ENCODE measurements at regions not wholly inside any gene's neighbourhood (a gene's known extent, or its start where the extent isn't known, plus 50 kb on each side); places are given as distances from the start of the nearest gene placed in this dataset.

DNA sequence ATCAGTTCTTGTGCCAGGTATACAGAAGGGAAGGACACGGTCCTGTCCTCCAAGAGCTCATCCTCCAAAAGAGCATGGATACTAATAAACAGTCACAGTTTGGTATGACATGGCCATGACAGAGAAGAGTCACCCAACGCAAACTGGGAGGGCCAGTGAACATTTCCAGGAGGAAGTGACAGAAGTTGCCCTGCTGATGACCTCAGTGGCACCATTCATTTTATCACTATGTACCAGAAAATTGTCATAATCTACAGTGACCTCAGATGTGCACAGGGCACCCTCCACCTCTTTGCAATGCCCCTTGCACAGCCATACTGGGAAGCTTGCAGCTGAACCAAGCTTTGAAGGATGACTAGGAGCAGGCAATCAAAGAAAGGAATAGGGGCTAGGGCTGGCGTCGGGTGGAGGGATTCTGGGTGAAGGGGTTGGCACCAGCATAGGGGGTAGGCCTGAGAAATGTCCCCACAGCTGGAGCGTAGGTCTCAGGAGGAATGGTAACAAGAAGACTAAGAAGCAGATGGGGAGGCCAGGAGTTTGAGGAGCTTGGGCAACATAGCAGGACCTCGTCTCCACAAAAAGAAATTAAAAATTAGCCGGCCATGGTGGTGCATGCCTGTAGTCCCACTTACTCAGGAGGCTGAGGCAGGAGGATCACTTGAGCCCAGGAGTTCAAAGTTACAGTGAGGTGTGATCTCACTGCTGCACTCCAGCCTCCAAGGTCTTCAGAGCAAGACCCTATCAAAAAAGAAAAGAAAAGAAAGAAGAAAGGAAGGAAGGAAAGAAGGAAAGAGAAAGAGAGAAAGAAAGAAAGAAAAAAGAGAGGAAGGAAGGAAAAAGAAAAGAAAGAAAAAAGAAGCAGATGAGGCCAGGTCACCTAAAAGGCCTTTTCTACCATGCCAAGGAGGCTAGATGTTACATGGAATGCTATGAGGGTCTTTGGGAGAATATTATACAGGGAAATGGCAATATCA lies 65.3 kb upstream of the SNX9 start:
- DNase-seq (ENCODE audit: low read depth in 2 of 2) = no peak
- TF ChIP-seq, protein P1, sequence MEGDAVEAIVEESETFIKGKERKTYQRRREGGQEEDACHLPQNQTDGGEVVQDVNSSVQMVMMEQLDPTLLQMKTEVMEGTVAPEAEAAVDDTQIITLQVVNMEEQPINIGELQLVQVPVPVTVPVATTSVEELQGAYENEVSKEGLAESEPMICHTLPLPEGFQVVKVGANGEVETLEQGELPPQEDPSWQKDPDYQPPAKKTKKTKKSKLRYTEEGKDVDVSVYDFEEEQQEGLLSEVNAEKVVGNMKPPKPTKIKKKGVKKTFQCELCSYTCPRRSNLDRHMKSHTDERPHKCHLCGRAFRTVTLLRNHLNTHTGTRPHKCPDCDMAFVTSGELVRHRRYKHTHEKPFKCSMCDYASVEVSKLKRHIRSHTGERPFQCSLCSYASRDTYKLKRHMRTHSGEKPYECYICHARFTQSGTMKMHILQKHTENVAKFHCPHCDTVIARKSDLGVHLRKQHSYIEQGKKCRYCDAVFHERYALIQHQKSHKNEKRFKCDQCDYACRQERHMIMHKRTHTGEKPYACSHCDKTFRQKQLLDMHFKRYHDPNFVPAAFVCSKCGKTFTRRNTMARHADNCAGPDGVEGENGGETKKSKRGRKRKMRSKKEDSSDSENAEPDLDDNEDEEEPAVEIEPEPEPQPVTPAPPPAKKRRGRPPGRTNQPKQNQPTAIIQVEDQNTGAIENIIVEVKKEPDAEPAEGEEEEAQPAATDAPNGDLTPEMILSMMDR (IDR thresholded peaks at IDR 0.05; ENCODE audit: low read depth, low read length) = no peak
- no peak overlapping the region for H3K4me3 ChIP-seq (replicated peaks in 1 of 2; ENCODE audit: low read depth in 2 of 2, low read length in 2 of 2)

DNA sequence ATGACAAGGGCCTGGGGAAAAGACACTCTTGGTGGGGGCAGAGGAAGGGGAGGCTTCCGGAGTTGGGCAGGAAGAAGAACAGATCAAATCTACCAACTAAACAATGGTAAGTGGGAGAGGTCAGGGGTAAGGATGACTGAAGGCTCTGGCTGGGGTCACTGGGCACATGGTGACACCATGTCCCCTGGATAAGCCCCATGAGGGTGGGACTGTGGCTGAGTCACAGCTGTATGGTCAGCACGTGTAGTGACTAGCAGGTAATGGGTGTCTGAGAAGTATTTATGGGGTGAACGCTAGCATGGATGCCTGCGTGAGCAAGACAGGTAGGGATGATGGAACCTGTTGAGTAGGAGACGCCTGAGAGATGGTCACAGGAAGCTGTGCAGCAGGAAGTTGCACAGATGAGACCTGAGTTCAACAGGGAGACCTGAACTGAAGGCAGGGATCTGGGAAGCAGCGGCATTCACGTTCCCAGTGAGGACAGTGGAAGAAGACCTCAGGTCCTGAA lies 64.5 kb upstream of the SNX9 start:
- no peak overlapping the region for H3K4me3 ChIP-seq (replicated peaks in 1 of 2; ENCODE audit: low read depth in 2 of 2, low read length in 2 of 2)
- no peak for DNase-seq (ENCODE audit: low read depth in 2 of 2)
- TF ChIP-seq, protein P1 (IDR thresholded peaks at IDR 0.05; ENCODE audit: low read depth, low read length) = no peak

DNA sequence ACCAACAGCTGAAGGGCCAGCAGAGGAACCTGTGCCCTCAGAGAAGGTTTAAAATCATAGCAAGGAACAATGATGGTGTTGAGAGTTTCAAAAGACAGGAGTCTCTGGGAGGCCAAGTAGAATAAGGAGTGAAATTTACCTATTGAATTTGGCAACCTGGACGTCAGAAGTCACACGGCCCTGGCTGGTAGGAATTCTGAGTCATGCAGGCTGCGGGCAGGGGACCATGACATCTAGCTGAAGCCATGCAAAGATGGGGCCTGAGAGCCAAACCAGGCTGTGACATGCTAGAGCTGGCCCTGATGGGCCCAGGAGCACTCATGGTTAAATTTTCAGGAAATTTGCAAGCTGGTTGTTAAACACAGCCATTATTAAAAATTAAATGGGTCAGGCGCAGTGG lies 64.0 kb upstream of the SNX9 start:
- H3K4me3 ChIP-seq (replicated peaks in 1 of 2; ENCODE audit: low read depth in 2 of 2, low read length in 2 of 2) = no peak overlapping the region
- TF ChIP-seq, protein P1 (IDR thresholded peaks at IDR 0.05; ENCODE audit: low read depth, low read length) = no peak
- no peak for DNase-seq (ENCODE audit: low read depth in 2 of 2)

DNA sequence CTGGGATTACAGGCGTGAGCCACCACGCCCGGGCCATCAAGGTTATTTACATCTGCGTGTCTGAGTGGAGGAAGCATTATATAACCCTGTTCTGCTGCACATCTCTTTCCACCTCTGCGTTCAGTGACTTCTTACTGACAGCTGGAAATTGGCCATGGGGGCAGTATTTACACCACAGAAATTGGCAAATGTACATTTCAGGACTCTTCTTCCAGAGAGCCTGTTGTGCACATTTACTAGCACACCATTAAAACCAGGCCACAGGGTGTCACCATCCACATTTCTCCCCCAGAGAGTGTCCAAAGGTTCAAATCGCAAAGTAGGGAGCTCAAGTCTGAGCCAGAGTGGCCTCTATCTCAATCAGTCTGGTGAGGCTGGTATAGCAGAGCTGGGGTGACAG lies 62.9 kb upstream of the SNX9 start:
- DNase-seq (ENCODE audit: low read depth in 2 of 2) = no peak
- no peak overlapping the region for H3K4me3 ChIP-seq (replicated peaks in 1 of 2; ENCODE audit: low read depth in 2 of 2, low read length in 2 of 2)
- TF ChIP-seq, protein P1 (IDR thresholded peaks at IDR 0.05; ENCODE audit: low read depth, low read length) = no peak

DNA sequence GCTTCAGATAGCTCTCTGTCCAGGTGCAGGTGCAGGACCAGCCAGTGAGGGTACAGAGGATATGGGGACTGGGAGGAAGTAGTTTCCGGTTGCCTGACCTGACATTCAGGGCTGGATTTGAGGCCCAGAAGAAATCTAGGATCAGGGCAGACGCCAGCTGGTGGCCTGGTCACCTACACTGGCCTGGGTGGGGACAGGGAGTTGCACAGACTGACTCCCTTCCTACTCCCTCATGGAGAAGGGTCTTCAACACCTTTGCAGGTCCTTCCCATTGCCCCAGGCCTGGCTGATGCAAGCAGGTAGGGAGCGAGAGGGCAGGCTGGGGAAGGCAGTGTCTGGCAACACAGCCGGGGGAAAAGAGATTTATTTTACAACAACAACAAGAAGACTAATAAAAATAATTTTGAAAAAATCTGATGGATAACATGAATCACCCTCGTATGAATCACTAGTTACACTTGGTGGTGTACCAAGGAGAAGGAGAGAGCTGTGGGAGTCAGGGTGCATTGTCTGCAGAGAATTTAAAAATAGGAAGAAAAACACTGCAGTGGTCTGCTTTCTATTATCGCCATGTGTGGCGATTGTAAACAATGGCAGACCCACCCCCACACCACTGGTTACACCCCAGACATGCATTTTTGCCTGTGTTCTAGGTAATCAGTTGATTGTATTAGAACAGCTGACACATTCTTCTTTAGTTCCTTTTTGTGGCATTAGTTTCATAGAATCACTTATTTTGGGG lies 62.3 kb upstream of the SNX9 start:
- DNase-seq (ENCODE audit: low read depth in 2 of 2) = peak; percentile 83 to 91
- peak overlapping the region in 1 of 2 donors; percentile 24 for H3K4me3 ChIP-seq (replicated peaks in 1 of 2; ENCODE audit: low read depth in 2 of 2, low read length in 2 of 2)
- TF ChIP-seq, protein P1 (IDR thresholded peaks at IDR 0.05; ENCODE audit: low read depth, low read length) = no peak

DNA sequence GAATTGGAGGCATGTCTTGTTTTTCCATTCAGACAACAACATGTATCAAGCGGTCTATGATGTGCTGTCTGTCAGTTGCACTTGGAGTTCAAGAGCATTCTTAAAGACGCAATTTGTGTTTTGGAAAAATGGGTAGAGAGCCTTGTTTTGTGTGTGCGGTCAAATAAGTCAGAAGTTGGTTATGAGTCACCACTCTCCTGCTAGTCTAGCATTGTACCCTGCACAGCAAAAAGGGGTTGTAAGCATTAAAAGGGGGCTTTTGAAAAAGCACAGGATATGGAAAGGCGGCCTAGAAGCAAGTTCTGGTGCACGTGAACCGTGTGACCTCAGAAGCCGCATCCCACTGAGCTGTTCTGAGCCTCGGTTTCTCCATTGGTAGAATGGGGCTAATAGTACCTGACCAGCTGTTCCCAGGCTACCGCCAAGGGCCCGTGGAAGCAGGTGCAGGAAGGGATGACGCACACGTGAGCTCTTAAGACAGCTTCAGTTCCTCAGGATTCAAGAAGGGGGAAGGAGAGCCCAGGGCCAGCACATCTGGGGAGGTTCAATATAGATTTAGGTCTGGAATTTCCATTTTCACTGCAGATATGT lies 61.6 kb upstream of the SNX9 start:
- TF ChIP-seq, protein P1 (IDR thresholded peaks at IDR 0.05; ENCODE audit: low read depth, low read length) = no peak
- DNase-seq (ENCODE audit: low read depth in 2 of 2) = peak; percentile 64 to 84
- H3K4me3 ChIP-seq (replicated peaks in 1 of 2; ENCODE audit: low read depth in 2 of 2, low read length in 2 of 2) = peak overlapping the region in 1 of 2 donors; percentile 24
